C4-2B (cell line): ENCODE measurements at regions not wholly inside any gene's neighbourhood (a gene's known extent, or its start where the extent isn't known, plus 50 kb on each side); places are given as distances from the start of the nearest gene placed in this dataset.

Experiments
- ZFX ChIP-seq: fragments of 450-650 bp; IDR thresholded peaks from 2 replicates; pipeline ENCODE4 v1.6.1; 2017
- TF ChIP-seq, protein P1 (sequence below): fragments of 450-650 bp; conservative IDR thresholded peaks from 2 replicates; pipeline ENCODE4 v1.5.1; 2017; ENCODE audit warnings: mild to moderate bottlenecking

DNA sequence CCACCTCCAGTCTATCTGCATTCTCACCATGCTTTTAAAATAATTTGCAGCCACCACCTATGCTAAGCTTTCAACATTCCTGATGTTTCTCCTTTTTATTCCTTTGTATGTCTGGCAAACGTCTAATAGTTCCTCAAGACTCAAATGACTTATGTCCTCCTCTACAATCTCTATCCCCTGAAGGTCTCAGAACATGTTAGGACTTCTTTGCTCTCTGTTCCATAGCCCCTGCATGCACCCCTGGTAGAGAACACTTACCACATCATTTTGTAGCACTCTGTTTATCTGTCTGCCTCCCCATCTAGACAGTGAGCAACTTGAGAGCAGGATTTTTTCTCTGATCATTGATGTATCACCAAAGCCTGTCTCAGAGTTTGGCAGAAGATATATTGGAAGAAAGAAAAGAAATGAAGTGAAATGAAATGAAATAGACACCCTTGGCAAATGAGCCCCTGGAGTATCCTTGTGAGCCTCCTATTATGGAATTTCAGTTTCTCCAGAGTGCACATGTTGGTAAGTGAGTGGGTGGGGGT is 1231.2 kb upstream of the FLRT2 start:
- TF ChIP-seq, protein P1, sequence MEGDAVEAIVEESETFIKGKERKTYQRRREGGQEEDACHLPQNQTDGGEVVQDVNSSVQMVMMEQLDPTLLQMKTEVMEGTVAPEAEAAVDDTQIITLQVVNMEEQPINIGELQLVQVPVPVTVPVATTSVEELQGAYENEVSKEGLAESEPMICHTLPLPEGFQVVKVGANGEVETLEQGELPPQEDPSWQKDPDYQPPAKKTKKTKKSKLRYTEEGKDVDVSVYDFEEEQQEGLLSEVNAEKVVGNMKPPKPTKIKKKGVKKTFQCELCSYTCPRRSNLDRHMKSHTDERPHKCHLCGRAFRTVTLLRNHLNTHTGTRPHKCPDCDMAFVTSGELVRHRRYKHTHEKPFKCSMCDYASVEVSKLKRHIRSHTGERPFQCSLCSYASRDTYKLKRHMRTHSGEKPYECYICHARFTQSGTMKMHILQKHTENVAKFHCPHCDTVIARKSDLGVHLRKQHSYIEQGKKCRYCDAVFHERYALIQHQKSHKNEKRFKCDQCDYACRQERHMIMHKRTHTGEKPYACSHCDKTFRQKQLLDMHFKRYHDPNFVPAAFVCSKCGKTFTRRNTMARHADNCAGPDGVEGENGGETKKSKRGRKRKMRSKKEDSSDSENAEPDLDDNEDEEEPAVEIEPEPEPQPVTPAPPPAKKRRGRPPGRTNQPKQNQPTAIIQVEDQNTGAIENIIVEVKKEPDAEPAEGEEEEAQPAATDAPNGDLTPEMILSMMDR: no peak
- TF ChIP-seq ZFX: no peak
